GM12892 (cell line): ENCODE measurements at regions not wholly inside any gene's neighbourhood (a gene's known extent, or its start where the extent isn't known, plus 50 kb on each side); places are given as distances from the start of the nearest gene placed in this dataset.

ENCODE experiments used
- POLR2A ChIP-seq: IDR thresholded peaks from 2 replicates; pipeline ENCODE4 v1.6.1; 2011; ENCODE audit warnings: low read depth, low read length, control low read depth
- POLR2AphosphoS5 ChIP-seq: IDR thresholded peaks from 2 replicates; pipeline ENCODE4 v1.6.1; 2011; ENCODE audit warnings: low read depth, low read length, control low read depth
- TAF1 ChIP-seq: IDR thresholded peaks from 2 replicates; pipeline ENCODE4 v1.6.1; 2011; ENCODE audit warnings: low read depth, mild to moderate bottlenecking, control low read depth, low read length, borderline replicate concordance

- no peak for TF ChIP-seq POLR2A
- no peak for TF ChIP-seq POLR2AphosphoS5
- TF ChIP-seq TAF1, result no peak
Observed at GRCh38 chr2:150542172-150542571, 54.7 kb upstream of the RND3 start.
